Esophagus squamous epithelium (tissue), 5 donors: ENCODE measurements at regions not wholly inside any gene's neighbourhood (a gene's known extent, or its start where the extent isn't known, plus 50 kb on each side); places are given as distances from the start of the nearest gene placed in this dataset.

ENCODE experiments used
- DNase-seq: peaks from one replicate; lab custom pipeline; 2025; lab: John Stamatoyannopoulos, UW
- H3K27ac ChIP-seq, 4 donors: fragments of 200-600 bp; sonication (generic); one replicate each; pipeline ENCODE4 v1.5.1; 2016 to 2019; ENCODE audit warnings: mild to moderate bottlenecking in 1 of 4
- H3K27me3 ChIP-seq, 4 donors: fragments of 200-600 bp; sonication (generic); 1 replicate in 3 of 4; 2 replicates in 1 of 4; pipeline versions ENCODE4 v1.5.1 to v1.6.0; 2017 to 2021; ENCODE audit warnings: antibody characterized with exemption in 1 of 4
- H3K36me3 ChIP-seq, 3 donors: fragments of 200-600 bp; sonication (generic); one replicate each; pipeline ENCODE4 v1.5.1; 2016 to 2019
- H3K4me1 ChIP-seq, 3 donors: fragments of 200-600 bp; sonication (generic); one replicate each; pipeline ENCODE4 v1.5.1; 2017 to 2019
- H3K4me3 ChIP-seq, 4 donors: fragments of 200-600 bp; sonication (generic); 1 replicate in 3 of 4; 2 replicates in 1 of 4; pipeline ENCODE4 v1.5.1; 2016 to 2019; ENCODE audit warnings: mild to moderate bottlenecking in 2 of 4, moderate library complexity in 1 of 4
- H3K9me3 ChIP-seq, 3 donors: fragments of 200-600 bp; sonication (generic); one replicate each; pipeline ENCODE4 v1.5.1; 2016 to 2019
- CTCF ChIP-seq, 6 experiments: fragments of 450-650 bp in 4 of 6; fragments of 200-600 bp in 2 of 6; sonication (generic) in 2 of 6; IDR thresholded peaks; one replicate each; pipeline ENCODE4 v1.5.1; 2016 to 2019; ENCODE audit warnings: antibody characterized with exemption in 6 of 6, mild to moderate bottlenecking in 4 of 6, moderate library complexity in 4 of 6
- POLR2A ChIP-seq, 4 donors: fragments of 450-650 bp; IDR thresholded peaks; one replicate each; pipeline ENCODE4 v1.6.1; 2017; ENCODE audit warnings: antibody characterized with exemption in 4 of 4, mild to moderate bottlenecking in 4 of 4, moderate library complexity in 3 of 4
- WGBS, 2 donors: methylation state at CpG; one replicate each; pipeline ENCODE4 v1.1.5; 2018; 5-methylcytosine and 5-hydroxymethylcytosine counted together
- intact Hi-C: fragments of 100-400 bp; cut with DNase I; formaldehyde crosslinking; loops from one replicate; pipeline ENCODE4 v1.15.0; 2022
- donor health status: DM: yes; HTN: yes; CAD: no.

- no peaks in the 10 kb centered on the region for H3K27me3 ChIP-seq
- no peaks in the 10 kb centered on the region for H3K9me3 ChIP-seq
- WGBS, 2 donors, result 43 to 60% methylated on average over 4 to 6 of the region's 6 CpGs
- H3K4me1 ChIP-seq, result peaks cover 0 to 16% (median 3%) of the 10 kb centered on the region in 3 donors
- H3K4me3 ChIP-seq, result no peak overlapping the region
- H3K27ac ChIP-seq, result no peak overlapping the region
- intact Hi-C loops, result loop anchor here (5.0 kb wide), 1 partner anchor 257 kb away; no protein-coding TSS in a partner anchor
- no peaks in the 10 kb centered on the region for H3K36me3 ChIP-seq
- DNase-seq, result no peak
- TF ChIP-seq POLR2A (IDR thresholded peaks at IDR 0.05) (no peak), CTCF (IDR thresholded peaks at IDR 0.05) (peak in 5 of 6 experiments; percentile 53 to 81 (median 61))
Observed at GRCh38 chr2:100730290-100730868, 89.6 kb upstream of the NPAS2 start.

- no peaks in the 10 kb centered on the region for H3K36me3 ChIP-seq
- H3K4me1 ChIP-seq, result peaks cover 0 to 16% (median 3%) of the 10 kb centered on the region in 3 donors
- no peaks in the 10 kb centered on the region for H3K27me3 ChIP-seq
- no peak for TF ChIP-seq POLR2A (IDR thresholded peaks at IDR 0.05)
- no peak for TF ChIP-seq CTCF (IDR thresholded peaks at IDR 0.05)
- 37 to 52% methylated on average over 3 of the region's 3 CpGs for WGBS, 2 donors
- no peaks in the 10 kb centered on the region for H3K9me3 ChIP-seq
- H3K27ac ChIP-seq, result no peak overlapping the region
- no peak for DNase-seq
- H3K4me3 ChIP-seq, result no peak overlapping the region
- intact Hi-C loops, result loop anchor here (5.0 kb wide), 1 partner anchor 256 kb away; no protein-coding TSS in a partner anchor
Observed at GRCh38 chr2:100731535-100731981, 88.4 kb upstream of the NPAS2 start.

DNA sequence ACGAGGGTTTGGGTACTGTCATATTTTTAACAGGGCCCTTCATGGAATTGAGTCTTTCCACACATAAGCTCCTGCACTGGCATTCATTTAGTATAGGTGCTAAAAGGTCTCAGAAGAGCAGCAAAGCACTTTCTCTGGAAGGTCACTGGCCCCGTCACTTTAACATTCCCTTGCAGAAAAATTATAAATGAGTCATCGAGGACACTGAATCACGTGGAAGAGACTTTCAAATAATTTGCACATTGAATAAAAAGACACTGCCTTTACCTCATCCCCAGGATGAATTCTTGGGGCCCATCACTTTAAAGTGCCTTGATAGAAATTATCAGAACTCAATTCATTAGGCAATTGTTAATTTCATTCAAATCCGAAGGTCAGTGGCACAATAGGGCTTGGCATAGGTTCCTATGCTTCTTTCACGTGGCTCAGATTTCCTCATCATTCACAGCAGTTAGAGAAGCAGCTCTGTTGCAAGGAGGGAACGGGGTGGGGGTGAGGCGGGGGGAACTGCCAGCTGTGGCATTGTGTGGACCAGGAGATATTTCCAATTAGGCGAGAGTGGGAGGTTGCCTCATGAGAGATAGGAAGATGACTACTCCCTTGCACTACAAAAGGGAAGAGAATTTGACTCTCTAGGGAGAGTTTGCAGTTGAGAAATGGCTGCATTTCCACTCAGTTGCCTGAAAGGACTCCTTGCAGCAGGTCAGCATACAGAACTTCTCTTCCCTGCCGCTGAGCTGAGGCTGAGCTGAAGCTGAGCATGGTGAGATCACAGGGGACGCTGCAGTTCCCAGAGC is 86.3 kb upstream of the NPAS2 start:
- no peak for DNase-seq
- H3K36me3 ChIP-seq, result no peaks in the 10 kb centered on the region
- intact Hi-C loops, result loop anchor here (5.0 kb wide), 1 partner anchor 254 kb away; no protein-coding TSS in a partner anchor
- no peaks in the 10 kb centered on the region for H3K27me3 ChIP-seq
- no peaks in the 10 kb centered on the region for H3K9me3 ChIP-seq
- TF ChIP-seq CTCF (IDR thresholded peaks at IDR 0.05) (no peak), POLR2A (IDR thresholded peaks at IDR 0.05) (no peak)
- peaks cover 0 to 16% (median 3%) of the 10 kb centered on the region in 3 donors for H3K4me1 ChIP-seq
- WGBS, 2 donors, result 39 to 49% methylated on average over 10 of the region's 11 CpGs
- no peak overlapping the region for H3K27ac ChIP-seq
- H3K4me3 ChIP-seq, result no peak overlapping the region

GRCh38 chr2:100736121-100736915 is 83.6 kb upstream of the NPAS2 start:
- intact Hi-C loops, result no loop called here
- Histone ChIP-seq H3K27me3 (no peaks in the 10 kb centered on the region), H3K36me3 (no peaks in the 10 kb centered on the region), H3K4me3 (no peak overlapping the region), H3K4me1 (peaks cover 0 to 13% (median 3%) of the 10 kb centered on the region in 3 donors), H3K9me3 (no peaks in the 10 kb centered on the region), H3K27ac (no peak overlapping the region)
- DNase-seq, result no peak
- 77 to 78% methylated on average over 5 of the region's 5 CpGs for WGBS, 2 donors
- TF ChIP-seq CTCF (IDR thresholded peaks at IDR 0.05), result no peak
- TF ChIP-seq POLR2A (IDR thresholded peaks at IDR 0.05), result no peak
